NB4 (cell line): ENCODE measurements at regions not wholly inside any gene's neighbourhood (a gene's known extent, or its start where the extent isn't known, plus 50 kb on each side); places are given as distances from the start of the nearest gene placed in this dataset.

ENCODE experiments used
- DNase-seq: peaks from one replicate; pipeline ENCODE4 v3.0.0; 2010; ENCODE audit warnings: low read depth
- H3K4me3 ChIP-seq: one replicate; pipeline ENCODE4 v1.5.1; 2011; ENCODE audit warnings: mild to moderate bottlenecking, low read depth, low read length, moderate library complexity
- CTCF ChIP-seq: IDR thresholded peaks from one replicate; pipeline ENCODE4 v1.5.1; 2012; ENCODE audit warnings: low read depth, low read length
- MAX ChIP-seq: IDR thresholded peaks from 2 replicates; pipeline ENCODE4 v1.6.1; 2011; ENCODE audit warnings: low read depth, low read length
- MYC ChIP-seq: IDR thresholded peaks from 2 replicates; pipeline ENCODE4 v1.6.1; 2011; ENCODE audit warnings: low read depth, low read length
- POLR2A ChIP-seq: IDR thresholded peaks from 2 replicates; pipeline ENCODE4 v1.6.1; 2011; ENCODE audit warnings: mild to moderate bottlenecking; ENCODE audit not compliant: insufficient read length; ENCODE audit errors: extremely low read depth

- no peak overlapping the region for H3K4me3 ChIP-seq
Observed at GRCh38 chr3:153752405-153753027, 368.7 kb upstream of the ARHGEF26 start.

GRCh38 chr3:153753035-153753434 lies 368.2 kb upstream of the ARHGEF26 start:
- TF ChIP-seq CTCF (no peak), MYC (no peak), POLR2A (no peak), MAX (no peak)
- no peak for DNase-seq
- no peak overlapping the region for H3K4me3 ChIP-seq

More at GRCh38 chr3:153752405-153753027, 368.7 kb upstream of the ARHGEF26 start:
- TF ChIP-seq POLR2A: no peak
- TF ChIP-seq CTCF: no peak
- no peak for TF ChIP-seq MYC
- TF ChIP-seq MAX: no peak
- no peak for DNase-seq

- no peak overlapping the region for H3K4me3 ChIP-seq
- TF ChIP-seq POLR2A: no peak
- TF ChIP-seq MAX: no peak
- no peak for TF ChIP-seq MYC
- no peak for TF ChIP-seq CTCF
- no peak for DNase-seq
Observed at GRCh38 chr3:153756816-153757215, 364.4 kb upstream of the ARHGEF26 start.

GRCh38 chr3:153757839-153758238 lies 363.4 kb upstream of the ARHGEF26 start:
- no peak for DNase-seq
- no peak overlapping the region for H3K4me3 ChIP-seq
- TF ChIP-seq CTCF: no peak

GRCh38 chr3:153760948-153761347 lies 360.2 kb upstream of the ARHGEF26 start:
- DNase-seq: no peak
- TF ChIP-seq POLR2A (no peak), MYC (no peak), MAX (no peak), CTCF (no peak)
- H3K4me3 ChIP-seq: no peak overlapping the region
